HUES6 (cell line): ENCODE measurements at regions not wholly inside any gene's neighbourhood (a gene's known extent, or its start where the extent isn't known, plus 50 kb on each side); places are given as distances from the start of the nearest gene placed in this dataset.

Experiments used
- H3K27ac ChIP-seq: 2 replicates; pipeline ENCODE4 v1.7.0; 2013; ENCODE audit warnings: low read depth, mild to moderate bottlenecking, low read length, inconsistent platforms
- H3K27me3 ChIP-seq: 2 replicates; pipeline ENCODE4 v1.6.1; 2013; ENCODE audit warnings: low read length; ENCODE audit not compliant: control insufficient read depth, insufficient read depth
- H3K36me3 ChIP-seq: 2 replicates; pipeline ENCODE4 v1.6.1; 2013; ENCODE audit warnings: low read length; ENCODE audit not compliant: control insufficient read depth, insufficient read depth
- H3K4me1 ChIP-seq: 2 replicates; pipeline ENCODE4 v1.6.1; 2013; ENCODE audit warnings: low read length; ENCODE audit not compliant: control insufficient read depth, insufficient read depth
- H3K4me3 ChIP-seq: 2 replicates; pipeline ENCODE4 v1.5.1; 2013; ENCODE audit warnings: low read depth, low read length
- H3K9ac ChIP-seq: one replicate; pipeline ENCODE4 v1.6.1; 2013; ENCODE audit warnings: mild to moderate bottlenecking, low read length
- H3K9me3 ChIP-seq: 2 replicates; pipeline ENCODE4 v1.6.1; 2013; ENCODE audit warnings: low read depth, low read length; ENCODE audit not compliant: control insufficient read depth, insufficient read depth

DNA sequence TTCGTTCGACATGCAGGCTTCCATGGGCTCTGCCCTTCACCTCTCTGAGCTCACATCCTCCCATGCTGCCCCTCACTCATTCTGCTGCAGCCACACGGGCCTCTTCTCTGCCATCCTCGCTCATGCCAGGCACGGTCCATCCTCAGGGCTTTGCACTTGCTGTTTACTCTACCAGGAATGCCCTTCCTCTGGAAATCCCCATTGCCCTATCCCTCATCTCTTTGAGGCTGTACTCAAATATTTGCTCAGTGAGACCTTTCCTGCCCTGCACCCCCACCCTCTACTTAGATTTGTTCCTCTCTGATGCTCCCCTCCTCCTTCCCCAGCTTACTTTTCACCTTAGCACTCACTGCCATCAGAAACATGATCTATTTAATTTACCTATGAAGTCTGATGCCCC lies 107.0 kb upstream of the ZNF716 start:
- no peak overlapping the region for H3K9ac ChIP-seq
- no peak overlapping the region for H3K27ac ChIP-seq
- peaks cover 96% of the 10 kb centered on the region for H3K9me3 ChIP-seq
- H3K27me3 ChIP-seq, result no peaks in the 10 kb centered on the region
- H3K4me1 ChIP-seq, result no peaks in the 10 kb centered on the region
- H3K36me3 ChIP-seq, result no peaks in the 10 kb centered on the region
- H3K4me3 ChIP-seq, result no peak overlapping the region

DNA sequence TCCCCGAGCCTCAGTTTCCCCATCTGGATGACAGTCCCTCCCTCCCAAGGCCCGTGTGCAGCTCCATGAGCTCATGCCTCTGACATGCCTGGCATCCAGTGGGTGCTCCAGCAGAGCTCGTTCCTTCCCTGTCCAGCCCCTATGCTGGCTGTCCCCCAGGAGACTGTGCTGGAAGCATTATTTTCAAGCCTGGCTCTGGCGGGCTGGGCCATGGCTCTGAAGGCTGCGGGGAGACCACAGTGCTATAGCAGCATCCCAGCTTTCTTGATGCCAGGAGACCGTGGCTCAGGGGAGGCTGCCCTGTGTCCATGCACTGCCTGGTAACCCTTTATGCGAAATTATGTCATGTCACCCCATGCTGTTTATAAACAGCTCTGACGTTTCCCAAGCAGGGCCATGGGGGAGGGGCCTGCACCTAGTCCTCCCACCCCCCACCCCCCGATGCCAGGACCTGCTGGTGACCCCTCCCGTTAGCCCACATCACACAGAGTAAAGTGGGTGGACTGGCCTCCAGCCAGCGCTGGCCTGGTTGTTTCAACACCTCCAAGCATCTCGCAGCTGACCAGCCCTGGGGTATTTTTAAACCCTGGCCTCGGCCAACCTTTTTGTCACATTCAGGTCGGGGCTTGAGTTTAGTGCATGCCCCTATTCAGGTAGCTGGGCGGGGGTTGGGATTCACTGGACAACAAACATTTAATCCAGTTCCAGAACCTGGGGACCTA lies 105.9 kb upstream of the ZNF716 start:
- no peaks in the 10 kb centered on the region for H3K36me3 ChIP-seq
- no peak overlapping the region for H3K27ac ChIP-seq
- no peak overlapping the region for H3K4me3 ChIP-seq
- H3K9ac ChIP-seq, result no peak overlapping the region
- no peaks in the 10 kb centered on the region for H3K27me3 ChIP-seq
- peaks cover 96% of the 10 kb centered on the region for H3K9me3 ChIP-seq
- no peaks in the 10 kb centered on the region for H3K4me1 ChIP-seq

DNA sequence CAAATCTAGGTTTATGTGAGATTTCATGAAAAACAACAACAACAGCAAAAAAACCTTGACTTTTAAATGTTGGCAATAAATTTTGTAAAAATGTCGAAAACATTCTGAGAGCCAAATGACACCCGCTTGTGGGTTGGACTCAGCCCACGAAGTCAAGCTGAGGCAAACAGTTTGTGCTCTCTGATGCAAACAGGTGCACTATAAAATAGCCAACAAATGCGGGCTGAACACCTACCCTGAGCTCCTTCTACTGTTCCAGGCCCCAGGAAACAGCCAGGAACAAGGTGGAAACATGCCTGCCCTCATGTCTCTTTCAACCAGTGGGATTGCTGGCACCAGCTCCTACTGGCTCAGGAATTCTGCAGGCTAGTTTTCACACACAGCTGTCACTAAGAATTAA lies 105.0 kb upstream of the ZNF716 start:
- H3K9ac ChIP-seq, result no peak overlapping the region
- H3K4me3 ChIP-seq, result no peak overlapping the region
- H3K9me3 ChIP-seq, result peaks cover 98% of the 10 kb centered on the region
- H3K4me1 ChIP-seq, result no peaks in the 10 kb centered on the region
- H3K27me3 ChIP-seq, result no peaks in the 10 kb centered on the region
- H3K36me3 ChIP-seq, result no peaks in the 10 kb centered on the region
- H3K27ac ChIP-seq, result no peak overlapping the region

DNA sequence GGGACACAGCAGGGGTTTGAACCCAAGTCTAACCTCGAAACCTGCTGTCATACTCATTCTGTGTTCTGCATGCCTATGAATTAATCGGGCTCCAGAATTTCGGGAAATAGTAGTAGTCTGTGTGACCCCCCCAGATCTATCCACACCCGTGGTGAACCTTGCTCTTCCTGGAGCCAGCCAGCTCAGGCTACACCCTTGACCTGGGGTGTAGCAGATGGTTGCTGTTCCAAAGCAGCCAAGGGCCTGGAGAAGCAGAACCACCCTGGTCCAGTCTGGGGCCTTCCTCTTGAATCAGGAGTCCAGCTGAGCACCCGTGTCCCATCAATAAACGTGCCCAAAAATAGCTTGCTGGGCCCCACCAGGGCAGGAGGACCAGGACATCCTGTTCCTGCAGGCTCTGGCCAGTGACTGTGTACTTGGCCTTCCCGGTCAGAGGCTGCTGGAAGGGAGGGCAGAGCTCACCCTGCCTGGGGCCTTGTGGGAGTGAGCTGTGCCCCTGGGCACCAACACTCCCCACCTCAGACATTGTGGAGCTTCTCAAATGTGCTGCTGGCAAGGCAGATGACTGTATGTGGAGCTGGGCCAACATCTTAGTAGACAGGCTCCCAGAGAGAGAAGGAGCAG lies 101.2 kb upstream of the ZNF716 start:
- Histone ChIP-seq H3K27ac (no peak overlapping the region), H3K4me1 (no peaks in the 10 kb centered on the region), H3K4me3 (no peak overlapping the region), H3K9me3 (peaks cover 99% of the 10 kb centered on the region), H3K27me3 (no peaks in the 10 kb centered on the region), H3K9ac (no peak overlapping the region), H3K36me3 (no peaks in the 10 kb centered on the region)

DNA sequence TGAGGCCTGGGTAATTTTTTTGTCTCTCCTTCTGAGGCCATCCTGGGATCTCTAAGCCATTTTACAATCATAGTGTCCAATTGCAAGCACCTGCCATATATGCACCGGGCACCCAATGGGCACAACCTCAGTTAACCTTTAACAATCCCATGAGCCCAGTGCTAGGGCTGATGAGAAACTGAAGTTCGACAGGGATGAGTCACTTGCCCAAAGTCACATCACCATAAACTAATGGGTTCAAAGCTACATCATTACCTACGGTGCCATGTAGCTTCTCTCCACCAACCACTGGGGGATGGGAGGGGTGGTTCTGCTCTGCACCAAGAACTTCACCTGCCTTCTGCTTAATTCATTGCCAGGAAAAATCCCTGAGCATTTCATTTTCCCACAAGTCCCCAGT lies 95.8 kb upstream of the ZNF716 start:
- H3K9me3 ChIP-seq, result peaks cover 87% of the 10 kb centered on the region
- no peaks in the 10 kb centered on the region for H3K4me1 ChIP-seq
- H3K27me3 ChIP-seq, result no peaks in the 10 kb centered on the region
- no peak overlapping the region for H3K27ac ChIP-seq
- no peaks in the 10 kb centered on the region for H3K36me3 ChIP-seq
- H3K4me3 ChIP-seq, result no peak overlapping the region
- H3K9ac ChIP-seq, result no peak overlapping the region

DNA sequence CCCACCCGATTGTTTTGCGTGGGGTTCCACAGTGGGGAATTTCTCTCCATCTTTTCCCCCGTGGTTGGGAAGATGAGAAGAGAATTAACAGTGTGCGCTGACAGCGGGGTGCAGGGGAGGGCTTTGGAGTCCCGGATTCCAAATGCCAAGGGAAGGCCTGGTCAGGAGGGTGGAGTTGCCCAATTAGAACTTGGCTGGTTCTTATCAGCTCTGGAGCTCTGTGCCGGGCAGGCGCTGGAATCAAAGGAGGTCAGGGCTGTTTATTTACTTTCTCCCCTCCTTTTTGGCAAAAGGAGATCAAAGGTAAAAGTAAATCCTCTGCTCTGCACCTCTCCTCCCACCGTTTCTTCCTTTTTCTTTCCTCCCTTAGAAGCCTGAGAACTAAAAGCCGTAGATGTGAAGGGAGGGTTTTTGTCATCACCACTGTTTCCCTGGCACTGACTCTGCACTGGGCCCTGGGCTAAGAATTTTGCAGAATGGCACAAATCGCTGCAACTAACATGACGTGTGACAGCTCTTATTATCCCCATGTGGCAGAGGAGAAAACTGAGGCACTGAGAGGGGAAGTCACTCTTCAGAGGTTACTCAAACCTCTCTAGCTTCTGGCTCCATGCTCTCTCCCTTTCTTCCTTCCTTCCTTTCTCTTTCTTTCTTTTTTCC lies 95.2 kb upstream of the ZNF716 start:
- Histone ChIP-seq H3K36me3 (no peaks in the 10 kb centered on the region), H3K27me3 (no peaks in the 10 kb centered on the region), H3K4me3 (no peak overlapping the region), H3K27ac (no peak overlapping the region), H3K9ac (no peak overlapping the region), H3K4me1 (no peaks in the 10 kb centered on the region), H3K9me3 (peaks cover 87% of the 10 kb centered on the region)

DNA sequence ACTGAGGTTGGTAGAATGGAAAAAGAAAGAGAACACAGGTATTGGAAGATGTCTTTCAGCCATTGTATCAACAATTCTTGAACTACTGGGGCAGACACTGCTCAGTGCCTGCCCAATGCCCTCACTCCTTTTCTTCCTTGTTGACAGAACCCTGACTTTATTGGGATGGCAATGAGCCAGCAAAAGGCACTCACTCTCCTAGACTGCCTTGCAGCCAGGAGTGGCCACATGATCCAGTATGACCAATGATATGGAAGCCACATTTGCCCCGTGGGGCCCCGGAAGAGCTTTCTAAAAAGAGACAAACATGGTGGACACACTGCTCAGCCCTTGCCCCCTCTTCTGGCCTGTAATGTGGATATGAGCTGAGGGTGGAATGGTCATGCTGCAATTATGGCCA lies 88.6 kb upstream of the ZNF716 start:
- Histone ChIP-seq H3K27me3 (no peaks in the 10 kb centered on the region), H3K9me3 (peaks cover 87% of the 10 kb centered on the region)

DNA sequence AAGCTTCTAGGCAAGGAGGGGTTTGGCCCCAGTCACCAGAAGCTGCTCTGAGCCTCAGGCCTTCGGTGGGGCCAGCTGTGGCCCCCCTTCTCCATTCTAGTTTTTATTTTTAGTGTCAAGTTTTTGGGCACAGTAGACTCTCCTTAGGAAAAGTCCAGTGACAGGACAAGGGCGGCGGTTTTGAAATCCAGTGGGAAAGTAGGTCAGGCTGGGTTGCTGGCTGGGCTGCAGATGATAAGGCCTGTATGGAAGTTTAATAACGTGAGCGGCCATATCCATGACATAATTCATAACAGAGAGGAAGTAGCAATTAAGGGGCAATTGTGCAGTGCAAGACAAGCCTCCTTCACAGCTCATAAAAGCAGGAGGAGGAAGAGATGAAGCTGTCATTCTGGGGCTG lies 87.1 kb upstream of the ZNF716 start:
- Histone ChIP-seq H3K9me3 (peaks cover 93% of the 10 kb centered on the region), H3K27me3 (no peaks in the 10 kb centered on the region), H3K9ac (no peak overlapping the region), H3K4me3 (no peak overlapping the region), H3K27ac (no peak overlapping the region), H3K4me1 (no peaks in the 10 kb centered on the region), H3K36me3 (no peaks in the 10 kb centered on the region)

More for the DNA sequence above, 88.6 kb upstream of the ZNF716 start:
- no peak overlapping the region for H3K9ac ChIP-seq
- no peaks in the 10 kb centered on the region for H3K4me1 ChIP-seq
- no peak overlapping the region for H3K27ac ChIP-seq
- H3K4me3 ChIP-seq, result no peak overlapping the region
- no peaks in the 10 kb centered on the region for H3K36me3 ChIP-seq

DNA sequence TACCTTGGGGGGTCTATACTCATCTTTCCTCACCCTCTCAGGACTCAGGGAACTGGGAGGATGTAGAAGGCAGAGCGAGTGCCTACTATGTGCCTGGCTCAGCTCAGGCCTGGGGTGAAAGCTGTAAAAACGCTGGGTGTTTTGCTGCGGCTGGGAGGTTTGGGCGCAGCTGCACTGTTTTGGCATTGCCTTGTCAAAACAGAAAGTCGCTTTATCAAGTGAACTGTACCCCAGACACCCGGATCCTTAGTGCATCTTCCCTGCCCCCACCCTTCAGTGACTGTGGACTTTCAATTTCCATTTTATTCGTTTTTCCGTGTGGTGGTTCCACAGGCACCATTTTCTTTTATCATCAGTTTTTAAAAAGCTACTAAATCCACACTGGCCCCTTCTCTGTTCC lies 86.7 kb upstream of the ZNF716 start:
- H3K27me3 ChIP-seq, result no peaks in the 10 kb centered on the region
- no peak overlapping the region for H3K9ac ChIP-seq
- H3K27ac ChIP-seq, result no peak overlapping the region
- no peak overlapping the region for H3K4me3 ChIP-seq
- H3K9me3 ChIP-seq, result peaks cover 92% of the 10 kb centered on the region
- no peaks in the 10 kb centered on the region for H3K4me1 ChIP-seq
- no peaks in the 10 kb centered on the region for H3K36me3 ChIP-seq

DNA sequence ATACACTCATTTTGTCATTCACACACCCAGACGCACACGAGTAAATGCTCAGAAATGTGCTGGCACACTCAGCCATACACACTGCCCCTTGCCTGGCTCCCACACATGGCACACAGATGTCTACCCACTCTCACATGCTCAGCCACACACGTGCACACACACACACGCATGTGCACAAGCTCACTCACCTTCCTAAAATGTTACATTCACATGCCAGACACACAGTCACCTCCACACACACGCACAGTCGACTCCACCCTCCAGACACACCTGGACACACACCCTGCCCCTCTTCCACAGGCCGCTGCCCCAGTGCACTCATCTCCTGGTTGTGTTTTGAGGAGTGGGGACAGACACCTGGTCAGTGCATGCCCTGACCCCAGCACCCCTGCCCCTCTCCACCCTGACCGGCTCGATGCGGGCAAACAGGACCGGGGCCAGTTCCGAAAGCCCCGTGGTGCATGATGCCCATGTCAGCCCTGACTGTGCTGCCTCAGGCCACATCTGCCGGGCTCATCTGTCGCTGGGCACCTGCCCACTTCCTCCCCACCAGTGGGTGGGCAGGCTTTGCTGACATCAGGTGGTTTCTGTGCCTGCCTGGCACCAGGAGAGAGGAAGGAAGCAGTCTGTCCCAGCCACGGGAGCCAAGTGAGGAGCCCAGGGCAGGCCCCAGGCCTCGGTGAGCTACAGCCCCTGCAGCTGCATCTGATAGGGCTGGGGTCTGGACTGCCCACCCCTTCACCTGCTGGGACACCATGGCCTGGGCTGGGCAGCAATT lies 84.9 kb upstream of the ZNF716 start:
- H3K27ac ChIP-seq, result no peak overlapping the region
- H3K4me1 ChIP-seq, result no peaks in the 10 kb centered on the region
- no peaks in the 10 kb centered on the region for H3K27me3 ChIP-seq
- H3K4me3 ChIP-seq, result no peak overlapping the region
- no peaks in the 10 kb centered on the region for H3K36me3 ChIP-seq
- H3K9me3 ChIP-seq, result peaks cover 87% of the 10 kb centered on the region
- H3K9ac ChIP-seq, result no peak overlapping the region

DNA sequence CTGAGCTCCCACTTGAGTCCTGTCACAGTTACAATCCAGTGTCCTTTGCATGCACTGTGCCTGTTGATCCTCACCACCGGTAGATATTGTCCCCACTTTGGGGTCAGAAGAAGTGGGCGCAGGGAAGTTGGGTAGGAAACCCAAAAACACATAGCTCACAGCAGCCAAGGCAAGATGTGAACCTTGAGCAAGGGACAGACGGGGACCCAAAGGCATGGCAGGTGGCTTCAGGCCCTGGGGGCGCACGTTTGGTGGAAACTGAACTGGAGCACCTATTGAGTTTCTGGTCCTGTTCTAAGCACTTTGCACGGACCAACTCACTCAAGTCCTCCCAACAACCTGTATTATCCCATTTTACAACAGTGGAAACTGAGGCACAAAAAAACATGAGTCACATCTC lies 82.8 kb upstream of the ZNF716 start:
- no peak overlapping the region for H3K9ac ChIP-seq

More for the DNA sequence above, 82.8 kb upstream of the ZNF716 start:
- H3K9me3 ChIP-seq, result peaks cover 88% of the 10 kb centered on the region
- no peak overlapping the region for H3K27ac ChIP-seq
- H3K36me3 ChIP-seq, result no peaks in the 10 kb centered on the region
- H3K4me3 ChIP-seq, result peak overlapping the region; percentile 15; the same call in 1 of the 2 replicates
- no peaks in the 10 kb centered on the region for H3K27me3 ChIP-seq
- H3K4me1 ChIP-seq, result no peaks in the 10 kb centered on the region
